ENCODE measurements at regions not wholly inside any gene's neighbourhood (a gene's known extent, or its start where the extent isn't known, plus 50 kb on each side); places are given as distances from the start of the nearest gene placed in this dataset.

DNA sequence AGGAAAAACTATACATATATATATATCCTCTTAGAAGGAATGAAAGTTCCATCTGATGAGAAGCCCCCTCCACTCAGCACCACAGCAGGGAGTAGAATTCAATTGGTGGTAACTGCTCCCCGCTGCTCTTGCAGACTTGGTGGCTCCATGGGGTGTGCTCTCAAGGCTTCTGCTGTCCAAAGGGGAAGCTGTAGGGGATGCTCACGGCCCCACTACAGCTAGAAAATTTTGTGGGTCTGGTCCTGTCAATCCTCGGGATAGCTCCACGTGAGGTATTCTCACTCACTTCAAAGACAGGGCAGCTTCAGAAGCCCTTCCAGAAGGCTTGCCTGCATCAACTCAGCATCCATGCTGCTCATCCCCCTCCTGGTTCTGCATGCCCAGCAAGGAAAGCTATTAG is 247.2 kb downstream of the CETN3 start:
- TF ChIP-seq, protein P1, sequence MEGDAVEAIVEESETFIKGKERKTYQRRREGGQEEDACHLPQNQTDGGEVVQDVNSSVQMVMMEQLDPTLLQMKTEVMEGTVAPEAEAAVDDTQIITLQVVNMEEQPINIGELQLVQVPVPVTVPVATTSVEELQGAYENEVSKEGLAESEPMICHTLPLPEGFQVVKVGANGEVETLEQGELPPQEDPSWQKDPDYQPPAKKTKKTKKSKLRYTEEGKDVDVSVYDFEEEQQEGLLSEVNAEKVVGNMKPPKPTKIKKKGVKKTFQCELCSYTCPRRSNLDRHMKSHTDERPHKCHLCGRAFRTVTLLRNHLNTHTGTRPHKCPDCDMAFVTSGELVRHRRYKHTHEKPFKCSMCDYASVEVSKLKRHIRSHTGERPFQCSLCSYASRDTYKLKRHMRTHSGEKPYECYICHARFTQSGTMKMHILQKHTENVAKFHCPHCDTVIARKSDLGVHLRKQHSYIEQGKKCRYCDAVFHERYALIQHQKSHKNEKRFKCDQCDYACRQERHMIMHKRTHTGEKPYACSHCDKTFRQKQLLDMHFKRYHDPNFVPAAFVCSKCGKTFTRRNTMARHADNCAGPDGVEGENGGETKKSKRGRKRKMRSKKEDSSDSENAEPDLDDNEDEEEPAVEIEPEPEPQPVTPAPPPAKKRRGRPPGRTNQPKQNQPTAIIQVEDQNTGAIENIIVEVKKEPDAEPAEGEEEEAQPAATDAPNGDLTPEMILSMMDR (conservative IDR thresholded peaks at IDR 0.05; ENCODE audit: low read depth, low read length) = no peak
- no peak for TF ChIP-seq EZH2phosphoT487 (IDR thresholded peaks at IDR 0.05; ENCODE audit: borderline replicate concordance, low read length)

All from PC-3 (cell line).